ENCODE measurements at regions not wholly inside any gene's neighbourhood (a gene's known extent, or its start where the extent isn't known, plus 50 kb on each side); places are given as distances from the start of the nearest gene placed in this dataset.

- POLR2A ChIA-PET = no interaction called here
- no peak for DNase-seq (ENCODE audit: low read depth)
- CTCF ChIA-PET = interaction anchor here (0.7 kb wide), 1 partner anchor 54 kb away, joined by 3 read pairs; no protein-coding TSS in a partner anchor
Measured at GRCh38 chr2:220278022-220278421, 650.6 kb downstream of the SLC4A3 start.

GRCh38 chr2:220279372-220279771 lies 651.9 kb downstream of the SLC4A3 start:
- ChIA-PET POLR2A (no interaction called here), CTCF (interaction anchor here (0.9 kb wide), 1 partner anchor 174 kb away, joined by 4 read pairs; no protein-coding TSS in a partner anchor)
- Histone ChIP-seq H3K36me3 (ENCODE audit: control insufficient read depth, insufficient read depth, low read length) (no peaks in the 10 kb centered on the region), H3K27me3 (ENCODE audit: control insufficient read depth, insufficient read depth, low read length) (no peaks in the 10 kb centered on the region), H3K4me3 (ENCODE audit: low read depth, low read length) (no peak overlapping the region)
- no peak for TF ChIP-seq CTCF (IDR thresholded peaks at IDR 0.05; ENCODE audit: insufficient read depth, low read depth, low read length)
- peak; percentile 56 for DNase-seq (ENCODE audit: low read depth)

More at GRCh38 chr2:220278022-220278421, 650.6 kb downstream of the SLC4A3 start:
- Histone ChIP-seq H3K27me3 (ENCODE audit: control insufficient read depth, insufficient read depth, low read length) (no peaks in the 10 kb centered on the region), H3K4me3 (ENCODE audit: low read depth, low read length) (no peak overlapping the region), H3K36me3 (ENCODE audit: control insufficient read depth, insufficient read depth, low read length) (no peaks in the 10 kb centered on the region)
- no peak for TF ChIP-seq CTCF (IDR thresholded peaks at IDR 0.05; ENCODE audit: insufficient read depth, low read depth, low read length)

- Histone ChIP-seq H3K27me3 (ENCODE audit: control insufficient read depth, insufficient read depth, low read length) (no peaks in the 10 kb centered on the region), H3K36me3 (ENCODE audit: control insufficient read depth, insufficient read depth, low read length) (no peaks in the 10 kb centered on the region), H3K4me3 (ENCODE audit: low read depth, low read length) (no peak overlapping the region)
- POLR2A ChIA-PET = no interaction called here
- TF ChIP-seq CTCF (IDR thresholded peaks at IDR 0.05; ENCODE audit: insufficient read depth, low read depth, low read length) = no peak
- CTCF ChIA-PET = interaction anchor here (0.7 to 0.9 kb wide), 2 partner anchors 18 to 174 kb away, joined by 3 to 4 read pairs; no protein-coding TSS in a partner anchor
- DNase-seq (ENCODE audit: low read depth) = peak; percentile 31
Measured at GRCh38 chr2:220279840-220280239, 652.4 kb downstream of the SLC4A3 start.

GRCh38 chr2:220280736-220281135 lies 653.3 kb downstream of the SLC4A3 start:
- Histone ChIP-seq H3K4me3 (ENCODE audit: low read depth, low read length) (no peak overlapping the region), H3K27me3 (ENCODE audit: control insufficient read depth, insufficient read depth, low read length) (no peaks in the 10 kb centered on the region), H3K36me3 (ENCODE audit: control insufficient read depth, insufficient read depth, low read length) (no peaks in the 10 kb centered on the region)
- CTCF ChIA-PET = interaction anchor here (0.7 kb wide), 1 partner anchor 17 kb away, joined by 3 read pairs; no protein-coding TSS in a partner anchor
- DNase-seq (ENCODE audit: low read depth) = no peak
- POLR2A ChIA-PET = no interaction called here
- no peak for TF ChIP-seq CTCF (IDR thresholded peaks at IDR 0.05; ENCODE audit: insufficient read depth, low read depth, low read length)

- Histone ChIP-seq H3K27me3 (ENCODE audit: control insufficient read depth, insufficient read depth, low read length) (no peaks in the 10 kb centered on the region), H3K36me3 (ENCODE audit: control insufficient read depth, insufficient read depth, low read length) (no peaks in the 10 kb centered on the region), H3K4me3 (ENCODE audit: low read depth, low read length) (no peak overlapping the region)
- TF ChIP-seq CTCF (IDR thresholded peaks at IDR 0.05; ENCODE audit: insufficient read depth, low read depth, low read length) = no peak
- ChIA-PET POLR2A (no interaction called here), CTCF (no interaction called here)
- no peak for DNase-seq (ENCODE audit: low read depth)
Measured at GRCh38 chr2:220281771-220282170, 654.3 kb downstream of the SLC4A3 start.
